Stimulated activated effector memory CD8-positive, alpha-beta T cell treated with anti-CD3 and anti-CD28 coated beads, Interleukin-12 subunit alpha, Interleukin-12 subunit beta, amount 100 ng/mL, for 72 hours (primary cell): ENCODE measurements at regions not wholly inside any gene's neighbourhood (a gene's known extent, or its start where the extent isn't known, plus 50 kb on each side); places are given as distances from the start of the nearest gene placed in this dataset.

Experiments used
- ATAC-seq: fragments of 150-1000 bp; cut with Tn5 transposase; 2 replicates; pipeline ENCODE4 v1.10.0; 2021
- DNase-seq, 2 donors: peaks; one replicate each; pipeline ENCODE4 v3.0.0; 2021 to 2022; ENCODE audit warnings: low spot score in 2 of 2
- H3K27ac Mint-ChIP-seq: one replicate; pipeline ENCODE4 v1.8.0; 2022; ENCODE audit warnings: mild to moderate bottlenecking, mixed read lengths
- H3K36me3 Mint-ChIP-seq: one replicate; pipeline ENCODE4 v1.8.0; 2022; ENCODE audit warnings: mild to moderate bottlenecking, mixed read lengths
- H3K4me1 Mint-ChIP-seq: one replicate; pipeline ENCODE4 v1.8.0; 2022; ENCODE audit warnings: mixed read lengths
- H3K4me3 Mint-ChIP-seq: one replicate; pipeline ENCODE4 v1.8.0; 2022; ENCODE audit warnings: mild to moderate bottlenecking, mixed read lengths
- H3K9me3 Mint-ChIP-seq: one replicate; pipeline ENCODE4 v1.8.0; 2022; ENCODE audit warnings: mixed read lengths

DNA sequence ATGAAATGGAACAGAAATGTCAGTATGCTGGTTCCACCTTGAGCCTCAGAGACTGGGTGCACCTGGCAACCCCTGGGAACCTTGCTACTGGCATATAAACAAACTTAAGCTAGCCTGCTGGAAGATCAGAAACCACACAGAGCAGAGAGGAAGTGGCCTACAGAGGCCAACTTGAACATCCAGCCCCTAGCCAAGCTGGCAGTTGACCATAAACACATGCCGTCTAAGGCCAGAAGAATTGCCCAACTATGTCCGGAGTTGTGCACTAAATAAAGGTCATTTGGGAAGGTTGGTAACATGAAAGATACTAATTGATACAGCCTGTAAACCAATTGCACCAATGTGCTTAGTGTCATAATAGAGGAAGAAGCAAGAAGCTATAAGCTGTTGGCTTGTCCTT, 266.6 kb upstream of the BTBD3 start:
- Mint-ChIP-seq H3K4me1 (no peaks in the 10 kb centered on the region), H3K9me3 (peaks cover 17% of the 10 kb centered on the region), H3K36me3 (no peaks in the 10 kb centered on the region), H3K27ac (no peak overlapping the region), H3K4me3 (no peak overlapping the region)
- DNase-seq (no peak), ATAC-seq (no peak)

DNA sequence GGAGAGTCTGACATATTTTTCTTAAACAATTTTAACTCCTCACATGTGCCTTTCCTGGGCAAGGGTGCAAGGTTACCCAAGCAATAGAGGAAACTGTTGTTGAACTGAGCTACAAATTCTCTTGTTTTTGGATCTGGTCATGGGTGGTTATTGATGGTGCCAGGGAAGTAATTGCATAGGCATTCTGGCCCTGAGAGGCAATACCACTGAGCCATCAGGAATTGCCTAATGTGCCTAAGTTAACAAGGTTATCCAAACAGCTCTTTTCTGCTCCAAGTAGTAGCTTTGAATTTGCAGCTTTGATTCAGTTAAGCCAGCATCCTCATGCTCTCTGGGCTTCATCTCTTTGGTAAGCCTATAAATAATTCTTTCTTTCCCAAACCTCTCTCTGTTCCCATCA, 266.0 kb upstream of the BTBD3 start:
- ATAC-seq (no peak), DNase-seq (no peak)
- Mint-ChIP-seq H3K4me1 (no peaks in the 10 kb centered on the region), H3K9me3 (peaks cover 17% of the 10 kb centered on the region), H3K36me3 (no peaks in the 10 kb centered on the region), H3K27ac (no peak overlapping the region), H3K4me3 (no peak overlapping the region)

GRCh38 chr20:11652128-11652527, 265.6 kb upstream of the BTBD3 start:
- Mint-ChIP-seq H3K4me3 (no peak overlapping the region), H3K36me3 (no peaks in the 10 kb centered on the region), H3K4me1 (no peaks in the 10 kb centered on the region), H3K27ac (no peak overlapping the region), H3K9me3 (peaks cover 17% of the 10 kb centered on the region)
- ATAC-seq (no peak), DNase-seq (no peak)

GRCh38 chr20:11654766-11655165, 262.9 kb upstream of the BTBD3 start:
- Mint-ChIP-seq H3K36me3 (no peaks in the 10 kb centered on the region), H3K9me3 (peaks cover 16% of the 10 kb centered on the region), H3K4me1 (no peaks in the 10 kb centered on the region), H3K27ac (no peak overlapping the region), H3K4me3 (no peak overlapping the region)
- no peak for ATAC-seq
- DNase-seq, result no peak

DNA sequence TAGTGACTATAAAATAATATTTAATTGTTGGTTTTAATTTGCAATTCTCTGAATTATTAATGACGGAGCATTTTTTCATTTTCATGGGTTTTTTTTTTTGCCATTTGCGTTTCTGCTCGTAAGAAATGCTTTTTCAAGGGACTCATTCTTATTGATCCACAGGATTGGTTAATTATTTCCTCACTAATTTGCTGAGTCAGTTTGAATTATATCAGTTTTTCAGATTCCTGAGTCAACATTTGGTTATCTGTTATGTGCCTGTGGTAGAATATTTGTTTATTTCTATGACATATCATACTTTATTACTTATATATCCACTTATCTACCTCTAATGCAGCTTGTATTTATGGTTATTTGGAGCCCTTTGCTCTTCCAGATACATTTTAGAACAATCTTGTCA, 257.0 kb upstream of the BTBD3 start:
- H3K4me1 Mint-ChIP-seq, result no peaks in the 10 kb centered on the region
- H3K27ac Mint-ChIP-seq, result no peak overlapping the region
- DNase-seq, result no peak
- ATAC-seq, result no peak
- H3K36me3 Mint-ChIP-seq, result no peaks in the 10 kb centered on the region
- H3K9me3 Mint-ChIP-seq, result peaks cover 13% of the 10 kb centered on the region
- no peak overlapping the region for H3K4me3 Mint-ChIP-seq

- Mint-ChIP-seq H3K9me3 (peaks cover 10% of the 10 kb centered on the region), H3K36me3 (no peaks in the 10 kb centered on the region), H3K4me1 (no peaks in the 10 kb centered on the region), H3K27ac (no peak overlapping the region), H3K4me3 (no peak overlapping the region)
- DNase-seq (no peak), ATAC-seq (no peak)
Observed at GRCh38 chr20:11671015-11671511, 246.6 kb upstream of the BTBD3 start.

- no peak for ATAC-seq
- H3K9me3 Mint-ChIP-seq, result peaks cover 10% of the 10 kb centered on the region
- no peaks in the 10 kb centered on the region for H3K4me1 Mint-ChIP-seq
- no peaks in the 10 kb centered on the region for H3K36me3 Mint-ChIP-seq
- no peak overlapping the region for H3K4me3 Mint-ChIP-seq
- DNase-seq, result no peak
- no peak overlapping the region for H3K27ac Mint-ChIP-seq
Observed at GRCh38 chr20:11672959-11673358, 244.7 kb upstream of the BTBD3 start.

DNA sequence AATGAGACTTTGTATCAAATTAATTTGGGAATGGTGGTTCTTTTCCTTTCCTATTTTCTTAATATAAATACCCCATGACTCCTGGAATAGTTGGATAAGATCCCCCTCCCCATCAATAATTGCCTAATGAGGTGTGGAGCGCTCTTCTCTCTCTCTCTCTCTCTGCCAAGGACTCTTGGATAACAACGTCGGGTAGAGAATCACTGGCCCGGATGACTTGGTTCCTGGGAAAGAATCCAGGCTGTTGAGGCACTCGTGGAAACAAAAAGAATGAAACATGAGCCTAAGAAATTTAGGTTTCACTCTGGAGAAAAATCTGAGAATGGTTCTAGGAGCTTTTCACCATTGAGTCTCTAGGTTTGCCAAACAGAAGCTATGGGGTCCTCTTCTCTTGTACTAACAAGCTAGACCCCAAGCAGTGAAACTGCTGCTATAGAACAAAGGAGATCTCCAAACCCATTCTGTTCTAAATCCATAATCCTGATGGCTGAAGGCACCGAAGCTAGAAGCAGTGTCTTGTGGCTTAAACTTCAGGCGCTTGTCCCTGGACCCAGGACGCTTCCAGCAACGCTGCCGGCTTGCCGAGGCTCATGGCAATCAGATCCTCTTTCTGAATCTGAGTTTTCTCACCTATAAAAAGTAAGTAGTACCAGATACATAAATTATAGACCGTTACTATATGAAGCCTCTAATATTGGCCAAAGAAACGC, 241.6 kb upstream of the BTBD3 start:
- Mint-ChIP-seq H3K4me1 (no peaks in the 10 kb centered on the region), H3K27ac (no peak overlapping the region)

GRCh38 chr20:11676630-11677287, 240.9 kb upstream of the BTBD3 start:
- Mint-ChIP-seq H3K9me3 (peaks cover 7% of the 10 kb centered on the region), H3K4me3 (no peak overlapping the region), H3K27ac (no peak overlapping the region), H3K4me1 (no peaks in the 10 kb centered on the region), H3K36me3 (no peaks in the 10 kb centered on the region)
- ATAC-seq (no peak), DNase-seq (no peak)

More for the DNA sequence above, 241.6 kb upstream of the BTBD3 start:
- ATAC-seq (no peak), DNase-seq (no peak)
- Mint-ChIP-seq H3K36me3 (no peaks in the 10 kb centered on the region), H3K4me3 (no peak overlapping the region), H3K9me3 (peaks cover 5% of the 10 kb centered on the region)

DNA sequence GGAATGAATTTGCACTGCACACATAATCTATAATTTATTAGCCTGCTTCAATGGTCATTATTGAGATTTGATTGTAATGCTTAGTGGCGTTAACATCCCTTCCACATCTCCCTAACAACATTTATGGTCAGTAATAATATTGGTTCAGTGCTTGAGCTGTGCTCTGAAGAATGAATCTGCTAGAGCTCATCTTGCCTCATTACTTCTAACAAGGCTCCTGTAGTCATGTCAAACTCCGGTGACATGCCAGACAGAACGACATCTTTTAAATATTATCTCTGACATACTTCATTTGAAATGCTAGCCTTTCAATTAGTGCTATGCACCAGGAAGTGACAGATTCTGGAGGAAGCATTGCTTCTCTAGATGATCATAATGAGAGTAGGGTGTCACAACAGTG, 240.3 kb upstream of the BTBD3 start:
- Mint-ChIP-seq H3K4me1 (no peaks in the 10 kb centered on the region), H3K27ac (no peak overlapping the region), H3K36me3 (no peaks in the 10 kb centered on the region), H3K4me3 (no peak overlapping the region), H3K9me3 (peaks cover 8% of the 10 kb centered on the region)
- ATAC-seq (no peak), DNase-seq (no peak)

DNA sequence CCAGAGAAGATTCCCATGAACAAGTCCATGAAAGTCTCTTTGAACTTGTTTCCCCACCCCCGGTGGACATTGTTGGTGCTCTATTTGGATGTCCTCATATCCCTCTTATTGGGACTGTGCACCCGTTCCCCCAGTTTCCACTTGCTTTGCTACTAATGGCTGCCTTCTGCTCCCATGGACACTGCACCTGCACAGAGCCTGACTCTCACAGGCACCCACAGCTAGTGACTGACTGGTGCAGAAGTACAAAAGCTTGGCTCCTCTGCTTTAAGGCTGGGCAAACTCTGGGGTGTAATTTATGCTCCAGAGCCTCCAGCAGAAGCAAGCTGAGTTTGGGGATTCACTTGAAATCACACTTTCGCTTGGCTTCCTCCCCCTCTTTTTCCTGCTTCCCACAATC, 239.9 kb upstream of the BTBD3 start:
- H3K36me3 Mint-ChIP-seq, result no peaks in the 10 kb centered on the region
- DNase-seq, result no peak

DNA sequence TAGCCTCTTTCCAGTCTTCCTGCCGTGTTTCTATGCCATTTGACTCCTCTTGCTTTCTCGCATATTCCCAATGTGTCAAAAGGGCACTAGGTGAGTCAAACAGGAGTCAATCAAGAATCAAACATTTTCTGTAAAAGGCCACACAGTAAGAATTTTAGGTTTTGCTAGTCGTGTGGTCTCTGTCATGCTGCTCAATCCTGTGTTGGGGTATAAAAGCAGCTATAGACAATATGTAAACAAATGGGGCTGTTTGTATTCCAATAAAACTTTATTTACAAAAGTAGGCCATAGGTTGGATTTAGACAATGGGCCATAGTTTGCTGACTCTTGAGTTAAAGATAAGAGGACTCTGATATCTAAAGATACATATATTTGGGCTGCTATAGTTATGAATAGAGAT, 235.4 kb upstream of the BTBD3 start:
- no peak for DNase-seq
- no peaks in the 10 kb centered on the region for H3K4me1 Mint-ChIP-seq
- no peak overlapping the region for H3K4me3 Mint-ChIP-seq
- no peaks in the 10 kb centered on the region for H3K36me3 Mint-ChIP-seq
- peaks cover 5% of the 10 kb centered on the region for H3K9me3 Mint-ChIP-seq
- ATAC-seq, result no peak
- no peak overlapping the region for H3K27ac Mint-ChIP-seq

More for the DNA sequence above, 239.9 kb upstream of the BTBD3 start:
- no peak for ATAC-seq
- Mint-ChIP-seq H3K4me1 (no peaks in the 10 kb centered on the region), H3K9me3 (peaks cover 8% of the 10 kb centered on the region), H3K4me3 (no peak overlapping the region), H3K27ac (no peak overlapping the region)

DNA sequence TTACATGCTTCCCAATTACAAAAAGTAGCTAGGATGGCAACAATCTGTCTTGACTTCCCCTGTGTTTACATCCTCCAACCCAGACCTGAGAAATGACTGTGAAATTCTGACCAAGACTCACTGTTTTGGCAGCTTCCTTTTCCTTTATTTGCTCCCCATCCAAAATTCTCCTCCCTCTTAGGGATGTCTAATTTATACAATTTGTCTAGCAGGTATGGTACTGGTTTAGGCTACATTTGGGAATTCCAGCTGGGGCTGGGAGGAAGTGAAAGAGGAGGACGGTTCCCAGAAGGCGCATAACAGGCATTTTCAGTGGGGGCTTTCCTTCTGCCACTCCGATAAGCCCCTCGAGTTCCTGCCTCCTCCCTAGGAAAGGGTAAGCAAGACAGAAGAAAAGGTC, 231.5 kb upstream of the BTBD3 start:
- Mint-ChIP-seq H3K9me3 (peaks cover 10% of the 10 kb centered on the region), H3K27ac (no peak overlapping the region), H3K4me1 (no peaks in the 10 kb centered on the region), H3K36me3 (no peaks in the 10 kb centered on the region), H3K4me3 (no peak overlapping the region)
- no peak for ATAC-seq
- DNase-seq, result no peak

DNA sequence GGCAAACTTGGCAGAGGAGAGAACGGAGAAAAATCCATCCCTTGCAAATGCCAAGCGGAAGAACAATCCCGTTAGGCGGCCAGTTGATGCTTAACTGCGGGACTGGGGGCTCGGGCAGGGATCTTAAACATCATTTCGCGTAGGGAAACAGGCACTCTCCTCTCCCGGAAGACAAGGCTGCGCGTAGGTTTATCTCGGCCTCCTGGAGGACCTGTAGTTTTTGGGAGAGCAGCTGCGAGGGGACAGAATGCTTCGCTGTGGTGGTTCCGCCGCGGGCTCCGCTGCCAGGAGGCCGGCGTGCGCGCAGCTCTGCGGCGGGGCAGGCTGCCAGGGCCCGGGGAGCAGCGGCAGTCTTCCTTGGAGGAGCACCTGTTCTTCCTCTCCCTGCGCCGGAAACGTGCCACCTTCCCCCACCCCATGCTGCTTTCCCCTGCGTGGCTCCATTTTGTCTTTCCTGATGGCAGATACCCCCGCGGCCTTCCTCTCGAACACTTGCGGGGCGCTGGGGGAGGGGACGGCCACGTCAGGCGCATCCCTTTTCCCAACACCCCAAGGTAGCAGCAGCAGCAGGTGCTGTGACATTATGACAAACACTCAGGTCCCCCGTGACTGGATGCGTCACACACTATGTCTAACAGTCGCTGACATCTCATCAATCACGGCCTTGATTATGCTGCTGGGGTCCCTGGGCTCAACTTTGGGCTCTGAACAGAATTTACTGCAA, 230.7 kb upstream of the BTBD3 start:
- ATAC-seq (no peak), DNase-seq (no peak)
- Mint-ChIP-seq H3K36me3 (no peaks in the 10 kb centered on the region), H3K27ac (no peak overlapping the region), H3K4me1 (no peaks in the 10 kb centered on the region), H3K4me3 (no peak overlapping the region), H3K9me3 (peaks cover 9% of the 10 kb centered on the region)

- Mint-ChIP-seq H3K36me3 (no peaks in the 10 kb centered on the region), H3K4me1 (no peaks in the 10 kb centered on the region), H3K4me3 (no peak overlapping the region), H3K9me3 (peaks cover 9% of the 10 kb centered on the region), H3K27ac (no peak overlapping the region)
- no peak for DNase-seq
- ATAC-seq, result no peak
Observed at GRCh38 chr20:11687546-11688292, 230.0 kb upstream of the BTBD3 start.
